SK-N-SH (cell line): ENCODE measurements at regions not wholly inside any gene's neighbourhood (a gene's known extent, or its start where the extent isn't known, plus 50 kb on each side); places are given as distances from the start of the nearest gene placed in this dataset.

ENCODE experiments used
- CTCF ChIA-PET: fragments of 300-600, 350-600 bp; formaldehyde crosslinking; extraction: SDS; loops from one replicate; lab custom pipeline; 2021; lab: Yijun Ruan, JAX
- POLR2A ChIA-PET: fragments of 350-600 bp; sonication (Branson Sonifier 250); formaldehyde crosslinking; extraction: SDS; loops from one replicate; lab custom pipeline; 2020; ENCODE audit warnings: antibody characterized with exemption, inconsistent platforms; lab: Yijun Ruan, JAX
- DNase-seq: peaks from one replicate; pipeline ENCODE4 v3.0.0; 2012
- H2AFZ ChIP-seq: fragments of 200-600 bp; sonication (generic); 2 replicates; pipeline ENCODE4 v1.8.1; 2016; ENCODE audit warnings: antibody characterized with exemption, mild to moderate bottlenecking, low read depth
- H3F3A ChIP-seq: fragments of 200-600 bp; sonication (generic); replicated peaks from 2 replicates; pipeline ENCODE3; 2016; ENCODE audit warnings: antibody characterized with exemption, mild to moderate bottlenecking; ENCODE audit not compliant: insufficient read depth
- H3K27ac ChIP-seq, 2 experiments: fragments of 200-500 bp in 1 of 2; fragments of 200-600 bp in 1 of 2; sonication (Bioruptor generic) in 1 of 2; sonication (generic), shearing (Covaris generic) in 1 of 2; 2 replicates each; pipeline versions ENCODE4 v1.5.1 to v1.6.1; 2014 to 2016; ENCODE audit warnings: low read depth in 2 of 2, inconsistent platforms in 1 of 2, low read length in 1 of 2, mild to moderate bottlenecking in 1 of 2, mixed read lengths in 1 of 2
- H3K27me3 ChIP-seq: fragments of 200-600 bp; sonication (generic), shearing (Covaris generic); 2 replicates; pipeline ENCODE4 v1.6.1; 2016; ENCODE audit warnings: mixed run types; ENCODE audit not compliant: insufficient read depth
- H3K36me3 ChIP-seq, 2 experiments: fragments of 200-500 bp in 1 of 2; fragments of 200-600 bp in 1 of 2; sonication (Bioruptor generic) in 1 of 2; sonication (generic) in 1 of 2; replicated peaks in 1 of 2; 2 replicates each; pipeline versions ENCODE3 to v1.5.1; 2014 to 2016; ENCODE audit warnings: low read length in 1 of 2, mild to moderate bottlenecking in 1 of 2; ENCODE audit not compliant: insufficient read depth in 2 of 2, control insufficient read depth in 1 of 2
- H3K4me1 ChIP-seq, 2 experiments: fragments of 200-500 bp in 1 of 2; fragments of 200-600 bp in 1 of 2; sonication (Bioruptor generic) in 1 of 2; sonication (generic), shearing (Covaris generic) in 1 of 2; 2 replicates each; pipeline versions ENCODE4 v1.5.1 to v1.6.1; 2014 to 2016; ENCODE audit warnings: low read depth in 1 of 2, low read length in 1 of 2, mixed run types in 1 of 2; ENCODE audit not compliant: insufficient read depth in 2 of 2, control insufficient read depth in 1 of 2
- H3K4me2 ChIP-seq: fragments of 200-600 bp; sonication (generic), shearing (Covaris generic); 2 replicates; pipeline ENCODE4 v1.6.1; 2017; ENCODE audit warnings: mixed run types
- H3K4me3 ChIP-seq, 2 experiments: fragments of 200-500 bp in 1 of 2; fragments of 200-600 bp in 1 of 2; sonication (Bioruptor generic) in 1 of 2; sonication (generic), shearing (Covaris generic) in 1 of 2; 2 replicates each; pipeline versions ENCODE4 v1.5.1 to v1.8.1; 2014 to 2016; ENCODE audit warnings: low read depth in 2 of 2, inconsistent platforms in 1 of 2, low read length in 1 of 2, mild to moderate bottlenecking in 1 of 2, mixed read lengths in 1 of 2, moderate library complexity in 1 of 2
- H3K79me2 ChIP-seq: fragments of 200-600 bp; sonication (generic); 2 replicates; pipeline ENCODE4 v1.8.1; 2017; ENCODE audit warnings: mild to moderate bottlenecking; ENCODE audit not compliant: insufficient read depth
- H3K9ac ChIP-seq: fragments of 200-600 bp; sonication (generic); 2 replicates; pipeline ENCODE4 v1.6.1; 2017; ENCODE audit warnings: mixed run types
- H3K9me2 ChIP-seq: fragments of 200-600 bp; sonication (generic); 2 replicates; pipeline ENCODE4 v1.6.1; 2017; ENCODE audit warnings: mixed run types
- H3K9me3 ChIP-seq: fragments of 200-600 bp; sonication (generic); 2 replicates; pipeline ENCODE4 v1.6.1; 2017; ENCODE audit warnings: mixed run types, mild to moderate bottlenecking, moderate library complexity
- H4K20me1 ChIP-seq: fragments of 200-600 bp; sonication (generic); 2 replicates; pipeline ENCODE4 v1.6.1; 2017; ENCODE audit warnings: mild to moderate bottlenecking, mixed run types; ENCODE audit not compliant: insufficient read depth
- CHD2 ChIP-seq: fragments of 150-350 bp; IDR thresholded peaks from 2 replicates; pipeline ENCODE4 v1.6.1; 2018; ENCODE audit warnings: low read length; ENCODE audit not compliant: partially characterized antibody
- ELF1 ChIP-seq: IDR thresholded peaks from 2 replicates; pipeline ENCODE4 v1.4.0; 2012
- FOSL2 ChIP-seq: IDR thresholded peaks from 2 replicates; pipeline ENCODE4 v1.4.0; 2012; ENCODE audit warnings: low read depth, mild to moderate bottlenecking, moderate library complexity, borderline replicate concordance
- FOXJ3 ChIP-seq: sonication (generic); formaldehyde crosslinking; IDR thresholded peaks from 2 replicates; pipeline ENCODE4 v1.5.1; 2020; ENCODE audit warnings: mild to moderate bottlenecking, missing genetic modification reagents
- GABPA ChIP-seq: IDR thresholded peaks from 2 replicates; pipeline ENCODE4 v1.4.0; 2012; ENCODE audit warnings: low read depth, mild to moderate bottlenecking
- MXI1 ChIP-seq: IDR thresholded peaks from 2 replicates; pipeline ENCODE4 v1.6.1; 2012; ENCODE audit warnings: mild to moderate bottlenecking, low read depth, low read length, improper control_type of control experiment
- NFIC ChIP-seq: IDR thresholded peaks from 2 replicates; pipeline ENCODE4 v1.4.0; 2012; ENCODE audit warnings: borderline replicate concordance
- POLR2AphosphoS5 ChIP-seq: IDR thresholded peaks from 2 replicates; pipeline ENCODE4 v1.6.1; 2012; ENCODE audit warnings: low read depth, low read length
- RCOR1 ChIP-seq: fragments of 150-350 bp; IDR thresholded peaks from 2 replicates; pipeline ENCODE4 v1.6.1; 2017; ENCODE audit warnings: antibody characterized with exemption, low read length
- RFX5 ChIP-seq: IDR thresholded peaks from 2 replicates; pipeline ENCODE4 v1.6.1; 2012; ENCODE audit warnings: mild to moderate bottlenecking, improper control_type of control experiment, low read length
- SIN3A ChIP-seq: IDR thresholded peaks from 2 replicates; pipeline ENCODE4 v1.6.1; 2012; ENCODE audit warnings: low read depth, mild to moderate bottlenecking, low read length, moderate library complexity, borderline replicate concordance
- SMC3 ChIP-seq: IDR thresholded peaks from 2 replicates; pipeline ENCODE4 v1.6.1; 2012; ENCODE audit warnings: low read depth, low read length, improper control_type of control experiment
- TAF1 ChIP-seq: IDR thresholded peaks from 2 replicates; pipeline ENCODE4 v1.6.1; 2012; ENCODE audit warnings: low read depth, mild to moderate bottlenecking, low read length, moderate library complexity, borderline replicate concordance
- TCF12 ChIP-seq: IDR thresholded peaks from 2 replicates; pipeline ENCODE4 v1.4.0; 2012
- TEAD4 ChIP-seq: IDR thresholded peaks from 2 replicates; pipeline ENCODE4 v1.4.0; 2012; ENCODE audit warnings: mild to moderate bottlenecking, borderline replicate concordance; ENCODE audit not compliant: insufficient read depth
- WGBS: methylation state at CpG from one replicate; pipeline ENCODE4 v1.1.6; 2017; ENCODE audit warnings: low lambda C conversion rate; 5-methylcytosine and 5-hydroxymethylcytosine counted together
- TF ChIP-seq, protein P1 (sequence below): fragments of 150-350 bp; IDR thresholded peaks from 2 replicates; pipeline ENCODE4 v1.6.1; 2016; ENCODE audit warnings: mild to moderate bottlenecking, low read depth, low read length
- TF ChIP-seq, protein P2 (sequence below): fragments of 200-600 bp; sonication (generic); IDR thresholded peaks from 2 replicates; pipeline ENCODE4 v1.6.1; 2017; ENCODE audit warnings: antibody characterized with exemption, mild to moderate bottlenecking, moderate library complexity
- TF ChIP-seq, protein P3 (sequence below): IDR thresholded peaks from 2 replicates; pipeline ENCODE4 v1.4.0; 2012; ENCODE audit warnings: low read depth, borderline replicate concordance
- TF ChIP-seq, protein P4 (sequence below): IDR thresholded peaks from 2 replicates; pipeline ENCODE4 v1.4.0; 2012; ENCODE audit warnings: low read depth, borderline replicate concordance

DNA sequence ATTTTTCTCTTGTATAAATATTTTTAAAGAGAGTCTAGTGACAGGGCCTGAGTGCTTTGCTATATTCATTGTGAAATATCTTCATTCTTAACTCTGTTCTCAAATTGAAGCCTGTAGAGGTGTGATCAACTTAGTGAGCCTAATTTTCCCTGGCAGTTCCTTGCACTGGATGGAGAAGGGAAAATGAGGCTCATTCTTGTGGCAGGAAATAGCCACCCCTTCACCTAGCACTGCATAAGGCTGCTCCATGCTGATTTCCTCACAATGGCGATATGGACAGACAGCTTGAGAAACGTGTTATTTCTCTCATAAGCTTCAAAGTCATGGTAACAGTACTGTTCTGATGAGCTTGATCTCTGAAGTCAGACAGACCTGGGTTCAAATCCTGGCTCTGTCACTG lies 146.2 kb downstream of the AKAP11 start:
- no peak for DNase-seq
- Histone ChIP-seq H3K9ac (no peak overlapping the region), H3K27ac (no peak overlapping the region), H3K4me3 (no peak overlapping the region), H3K27me3 (peaks cover 6% of the 10 kb centered on the region; the same call in 1 of the 2 replicates), H3K4me1 (no peaks in the 10 kb centered on the region), H2AFZ (no peak overlapping the region), H4K20me1 (no peaks in the 10 kb centered on the region), H3K79me2 (no peaks in the 10 kb centered on the region), H3K36me3 (no peaks in the 10 kb centered on the region), H3K4me2 (no peak overlapping the region), H3K9me2 (no peaks in the 10 kb centered on the region), H3F3A (no peaks in the 10 kb centered on the region), H3K9me3 (no peaks in the 10 kb centered on the region)
- 9% methylated on average over 1 of the region's 2 CpGs for WGBS
- ChIA-PET CTCF (no interaction called here), POLR2A (no interaction called here)
- TF ChIP-seq SIN3A: no peak
- TF ChIP-seq, protein P1, sequence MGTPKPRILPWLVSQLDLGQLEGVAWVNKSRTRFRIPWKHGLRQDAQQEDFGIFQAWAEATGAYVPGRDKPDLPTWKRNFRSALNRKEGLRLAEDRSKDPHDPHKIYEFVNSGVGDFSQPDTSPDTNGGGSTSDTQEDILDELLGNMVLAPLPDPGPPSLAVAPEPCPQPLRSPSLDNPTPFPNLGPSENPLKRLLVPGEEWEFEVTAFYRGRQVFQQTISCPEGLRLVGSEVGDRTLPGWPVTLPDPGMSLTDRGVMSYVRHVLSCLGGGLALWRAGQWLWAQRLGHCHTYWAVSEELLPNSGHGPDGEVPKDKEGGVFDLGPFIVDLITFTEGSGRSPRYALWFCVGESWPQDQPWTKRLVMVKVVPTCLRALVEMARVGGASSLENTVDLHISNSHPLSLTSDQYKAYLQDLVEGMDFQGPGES: no peak
- no peak for TF ChIP-seq RCOR1
- TF ChIP-seq FOXJ3 (CRISPR knock-in tag): no peak

DNA sequence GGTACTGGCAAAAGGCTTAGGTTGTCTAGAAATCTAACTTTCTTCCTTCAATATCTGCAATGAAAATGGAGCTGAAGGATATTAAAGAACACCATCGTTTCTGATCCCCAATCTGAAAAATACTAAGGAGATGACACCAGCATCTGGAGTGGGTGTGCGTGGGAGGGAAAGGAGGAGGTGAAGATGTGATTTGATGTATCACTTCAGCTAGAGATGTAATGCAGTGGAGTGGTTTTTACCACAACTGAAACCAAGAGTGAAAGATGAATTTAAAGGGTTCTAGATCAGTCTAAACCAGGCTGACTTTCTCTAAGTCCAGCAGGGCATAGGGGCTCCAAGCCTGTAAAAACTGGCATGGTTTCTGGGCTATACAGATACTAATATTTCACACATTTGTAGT lies 148.4 kb downstream of the AKAP11 start:
- Histone ChIP-seq H3K9me3 (no peaks in the 10 kb centered on the region), H2AFZ (no peak overlapping the region), H3K27me3 (peaks cover 6% of the 10 kb centered on the region; the same call in 1 of the 2 replicates), H3K9me2 (no peaks in the 10 kb centered on the region), H3K9ac (no peak overlapping the region), H3K79me2 (no peaks in the 10 kb centered on the region), H3K27ac (no peak overlapping the region), H3K4me2 (no peak overlapping the region), H3F3A (no peaks in the 10 kb centered on the region), H3K4me1 (no peaks in the 10 kb centered on the region), H4K20me1 (no peaks in the 10 kb centered on the region), H3K36me3 (no peaks in the 10 kb centered on the region), H3K4me3 (no peak overlapping the region)
- WGBS: 25% methylated on average over 2 of the region's 2 CpGs
- ChIA-PET CTCF (no interaction called here), POLR2A (no interaction called here)
- DNase-seq: no peak
- TF ChIP-seq TEAD4: no peak
- TF ChIP-seq FOXJ3 (CRISPR knock-in tag): no peak
- no peak for TF ChIP-seq ELF1
- no peak for TF ChIP-seq POLR2AphosphoS5
- no peak for TF ChIP-seq MXI1
- TF ChIP-seq RFX5: no peak
- no peak for TF ChIP-seq SMC3
- no peak for TF ChIP-seq GABPA
- TF ChIP-seq, protein P2, sequence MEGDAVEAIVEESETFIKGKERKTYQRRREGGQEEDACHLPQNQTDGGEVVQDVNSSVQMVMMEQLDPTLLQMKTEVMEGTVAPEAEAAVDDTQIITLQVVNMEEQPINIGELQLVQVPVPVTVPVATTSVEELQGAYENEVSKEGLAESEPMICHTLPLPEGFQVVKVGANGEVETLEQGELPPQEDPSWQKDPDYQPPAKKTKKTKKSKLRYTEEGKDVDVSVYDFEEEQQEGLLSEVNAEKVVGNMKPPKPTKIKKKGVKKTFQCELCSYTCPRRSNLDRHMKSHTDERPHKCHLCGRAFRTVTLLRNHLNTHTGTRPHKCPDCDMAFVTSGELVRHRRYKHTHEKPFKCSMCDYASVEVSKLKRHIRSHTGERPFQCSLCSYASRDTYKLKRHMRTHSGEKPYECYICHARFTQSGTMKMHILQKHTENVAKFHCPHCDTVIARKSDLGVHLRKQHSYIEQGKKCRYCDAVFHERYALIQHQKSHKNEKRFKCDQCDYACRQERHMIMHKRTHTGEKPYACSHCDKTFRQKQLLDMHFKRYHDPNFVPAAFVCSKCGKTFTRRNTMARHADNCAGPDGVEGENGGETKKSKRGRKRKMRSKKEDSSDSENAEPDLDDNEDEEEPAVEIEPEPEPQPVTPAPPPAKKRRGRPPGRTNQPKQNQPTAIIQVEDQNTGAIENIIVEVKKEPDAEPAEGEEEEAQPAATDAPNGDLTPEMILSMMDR: no peak
- TF ChIP-seq NFIC: no peak
- TF ChIP-seq TAF1: no peak
- no peak for TF ChIP-seq TCF12
- no peak for TF ChIP-seq FOSL2
- TF ChIP-seq, protein P3, sequence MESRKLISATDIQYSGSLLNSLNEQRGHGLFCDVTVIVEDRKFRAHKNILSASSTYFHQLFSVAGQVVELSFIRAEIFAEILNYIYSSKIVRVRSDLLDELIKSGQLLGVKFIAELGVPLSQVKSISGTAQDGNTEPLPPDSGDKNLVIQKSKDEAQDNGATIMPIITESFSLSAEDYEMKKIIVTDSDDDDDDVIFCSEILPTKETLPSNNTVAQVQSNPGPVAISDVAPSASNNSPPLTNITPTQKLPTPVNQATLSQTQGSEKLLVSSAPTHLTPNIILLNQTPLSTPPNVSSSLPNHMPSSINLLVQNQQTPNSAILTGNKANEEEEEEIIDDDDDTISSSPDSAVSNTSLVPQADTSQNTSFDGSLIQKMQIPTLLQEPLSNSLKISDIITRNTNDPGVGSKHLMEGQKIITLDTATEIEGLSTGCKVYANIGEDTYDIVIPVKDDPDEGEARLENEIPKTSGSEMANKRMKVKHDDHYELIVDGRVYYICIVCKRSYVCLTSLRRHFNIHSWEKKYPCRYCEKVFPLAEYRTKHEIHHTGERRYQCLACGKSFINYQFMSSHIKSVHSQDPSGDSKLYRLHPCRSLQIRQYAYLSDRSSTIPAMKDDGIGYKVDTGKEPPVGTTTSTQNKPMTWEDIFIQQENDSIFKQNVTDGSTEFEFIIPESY: no peak
- no peak for TF ChIP-seq CHD2
- TF ChIP-seq, protein P4, sequence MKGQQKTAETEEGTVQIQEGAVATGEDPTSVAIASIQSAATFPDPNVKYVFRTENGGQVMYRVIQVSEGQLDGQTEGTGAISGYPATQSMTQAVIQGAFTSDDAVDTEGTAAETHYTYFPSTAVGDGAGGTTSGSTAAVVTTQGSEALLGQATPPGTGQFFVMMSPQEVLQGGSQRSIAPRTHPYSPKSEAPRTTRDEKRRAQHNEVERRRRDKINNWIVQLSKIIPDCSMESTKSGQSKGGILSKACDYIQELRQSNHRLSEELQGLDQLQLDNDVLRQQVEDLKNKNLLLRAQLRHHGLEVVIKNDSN: no peak
